A673 (cell line): ENCODE measurements at regions not wholly inside any gene's neighbourhood (a gene's known extent, or its start where the extent isn't known, plus 50 kb on each side); places are given as distances from the start of the nearest gene placed in this dataset.

Experiments
- CTCF ChIP-seq: fragments of 300-800, 200-600 bp; sonication (generic); conservative IDR thresholded peaks from 2 replicates; pipeline ENCODE4 v1.5.1; 2017; ENCODE audit warnings: low read depth, mild to moderate bottlenecking, antibody characterized with exemption, low read length, moderate library complexity, mixed read lengths
- EZH2 ChIP-seq: fragments of 200-600 bp; sonication (generic); IDR thresholded peaks from 2 replicates; pipeline ENCODE4 v1.6.1; 2017; ENCODE audit warnings: borderline replicate concordance, low read depth, mild to moderate bottlenecking, mixed read lengths, antibody characterized with exemption, low read length; ENCODE audit not compliant: poor library complexity, severe bottlenecking

GRCh38 chr12:34363050-34363673 lies 340.9 kb downstream of the ALG10 start:
- TF ChIP-seq CTCF: no peak
- no peak for TF ChIP-seq EZH2
